Activated CD4-positive, alpha-beta T cell treated with anti-CD3 and anti-CD28 coated beads, Interleukin-2, amount 50 U/mL, for 4 hours (primary cell): ENCODE measurements at regions not wholly inside any gene's neighbourhood (a gene's known extent, or its start where the extent isn't known, plus 50 kb on each side); places are given as distances from the start of the nearest gene placed in this dataset.

ENCODE experiments used
- DNase-seq, 2 experiments: peaks; one replicate each; pipeline ENCODE4 v3.0.0-alpha.2; 2020

DNA sequence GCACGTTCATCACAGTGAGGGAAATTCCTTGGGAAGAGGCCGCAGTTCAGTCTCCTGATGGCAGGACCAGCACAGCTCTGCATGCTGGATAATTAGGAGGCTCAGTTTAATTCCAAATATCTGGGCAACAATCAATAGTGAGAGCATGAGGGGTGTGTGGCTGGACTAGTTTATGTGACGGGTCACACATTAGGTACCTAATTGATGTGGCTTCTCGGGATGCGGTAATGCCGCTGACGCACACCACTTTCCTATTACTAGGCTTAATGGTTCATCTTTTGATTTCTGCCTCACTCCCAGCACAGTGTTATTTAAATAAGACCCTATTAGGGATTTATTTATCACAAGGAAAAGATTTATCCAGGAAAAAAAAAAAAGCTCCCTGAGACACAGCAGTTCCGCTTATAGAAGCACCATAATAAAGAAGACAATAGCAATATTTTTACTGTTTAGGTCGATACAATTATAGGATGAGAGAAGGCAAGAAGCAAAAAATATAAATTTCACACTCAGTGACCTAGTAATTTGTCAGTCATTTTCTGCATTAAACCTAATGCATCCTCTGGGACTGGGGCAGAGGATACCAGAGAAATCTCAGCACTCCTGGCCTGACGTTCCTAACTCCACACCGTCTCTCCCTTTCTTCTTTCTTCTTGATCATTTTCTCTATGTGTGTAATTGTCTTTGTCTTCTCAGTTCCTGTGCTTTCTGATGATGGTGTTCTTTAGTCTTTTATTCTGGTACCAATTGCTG, 264.7 kb upstream of the SLC14A2 start:
- no peak for DNase-seq

DNA sequence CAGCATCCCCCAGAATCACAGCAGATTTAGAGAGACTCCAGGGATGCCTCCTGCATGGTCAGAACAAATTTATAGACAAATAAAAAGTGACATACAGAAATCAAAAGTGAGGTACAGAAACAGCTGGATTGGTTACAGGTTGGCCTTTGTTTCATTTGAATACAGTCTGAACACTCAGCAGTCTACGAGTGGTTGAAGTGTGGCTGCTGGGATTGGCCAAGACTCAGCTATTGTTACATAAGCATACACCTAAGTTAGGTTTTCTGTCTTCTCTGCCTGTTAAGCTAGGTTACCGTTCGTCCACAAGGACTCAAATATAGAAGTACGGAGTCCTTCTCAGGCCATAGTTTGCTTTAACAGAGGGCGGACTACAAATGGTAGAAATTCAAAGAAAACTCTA, 262.4 kb upstream of the SLC14A2 start:
- no peak for DNase-seq

- no peak for DNase-seq
These were observed 261.7 kb upstream of the SLC14A2 start for GRCh38 chr18:45353530-45353929.

DNA sequence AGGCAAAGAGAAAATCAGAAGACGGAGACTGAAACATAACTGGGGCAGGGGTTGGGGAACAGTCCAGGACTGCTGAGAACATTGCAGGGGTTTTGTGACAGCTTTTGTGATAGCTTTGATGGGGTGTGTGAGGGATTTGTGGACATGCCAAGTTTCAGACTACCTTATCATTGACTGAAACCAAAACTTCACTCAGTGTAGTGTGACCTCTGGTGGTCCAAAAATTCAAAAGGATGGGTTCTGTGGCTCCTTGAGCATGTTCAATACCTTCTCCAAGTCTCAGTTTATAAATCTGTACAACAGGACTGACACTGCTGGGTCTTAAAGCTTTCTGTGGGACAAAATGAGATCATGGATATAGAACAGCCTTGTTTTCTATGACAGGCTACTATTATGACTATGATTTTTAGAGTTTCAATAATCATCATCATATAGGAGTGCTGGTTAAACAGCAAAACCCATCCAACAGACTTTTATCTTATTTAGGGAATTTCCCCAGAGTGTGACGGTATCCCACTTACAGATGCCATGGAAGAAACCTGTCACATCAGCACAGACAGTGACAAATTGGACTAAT, 259.2 kb upstream of the SLC14A2 start:
- no peak for DNase-seq

DNA sequence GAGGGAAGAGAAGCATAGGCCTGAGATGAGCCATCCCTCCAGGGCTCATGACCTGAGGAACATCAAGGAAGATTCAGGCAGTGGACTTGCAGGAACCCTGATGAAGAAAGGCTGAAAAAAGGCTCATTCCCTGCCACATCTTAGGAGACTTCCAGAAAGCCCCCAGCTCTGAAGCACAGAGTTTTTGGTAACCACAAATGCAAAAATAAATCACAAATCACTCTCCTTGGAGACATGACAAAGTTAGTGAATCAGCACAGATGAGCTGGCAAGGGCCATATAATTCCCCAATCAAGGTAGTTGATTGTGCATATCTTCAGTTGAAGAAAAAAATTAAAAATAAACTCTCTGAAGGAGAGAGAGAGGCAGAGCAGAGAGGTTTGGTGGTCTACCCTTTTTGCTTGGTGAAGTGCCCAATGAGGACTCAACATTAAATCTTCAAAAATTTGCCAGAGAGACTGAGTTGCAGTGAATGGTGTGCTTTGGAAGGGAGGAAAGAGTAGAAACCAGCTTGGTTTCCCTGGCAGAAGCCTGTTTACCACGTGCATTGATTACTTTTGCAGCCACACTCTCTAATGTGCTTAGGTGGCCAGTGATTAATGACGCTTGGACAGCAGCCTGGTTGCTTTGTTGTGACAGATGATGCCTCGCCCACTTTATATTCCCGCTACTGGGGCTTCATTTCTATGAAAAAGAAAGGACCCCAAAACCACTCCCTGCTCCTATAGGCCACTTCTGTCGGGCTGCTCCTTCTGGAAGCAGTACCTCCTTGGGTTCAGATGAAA, 257.4 kb upstream of the SLC14A2 start:
- DNase-seq: no peak

GRCh38 chr18:45359275-45360009, 255.8 kb upstream of the SLC14A2 start:
- no peak for DNase-seq

GRCh38 chr18:45361125-45361851, 254.0 kb upstream of the SLC14A2 start:
- no peak for DNase-seq

GRCh38 chr18:45363196-45363595, 252.1 kb upstream of the SLC14A2 start:
- DNase-seq: no peak

DNA sequence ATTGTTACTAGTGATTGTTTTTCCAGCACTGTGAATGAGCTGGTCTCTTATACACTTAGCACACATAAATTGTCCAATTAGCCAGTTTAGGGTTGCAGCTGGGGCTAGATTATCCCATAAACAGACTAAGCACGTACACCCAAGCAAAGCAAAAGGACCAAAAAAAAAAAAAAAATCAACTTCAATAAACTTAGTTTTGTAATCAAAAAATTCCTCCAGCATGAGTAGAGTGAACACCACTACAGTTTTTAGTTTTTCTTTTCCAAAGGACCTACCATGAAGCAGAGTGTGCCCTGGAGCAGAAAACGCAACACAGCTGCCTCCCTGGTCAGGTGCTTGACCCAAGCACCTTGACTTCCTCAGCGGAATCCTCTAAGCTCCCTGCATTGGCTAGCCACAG, 249.4 kb upstream of the SLC14A2 start:
- no peak for DNase-seq

GRCh38 chr18:45370255-45371010, 244.8 kb upstream of the SLC14A2 start:
- DNase-seq: no peak

DNA sequence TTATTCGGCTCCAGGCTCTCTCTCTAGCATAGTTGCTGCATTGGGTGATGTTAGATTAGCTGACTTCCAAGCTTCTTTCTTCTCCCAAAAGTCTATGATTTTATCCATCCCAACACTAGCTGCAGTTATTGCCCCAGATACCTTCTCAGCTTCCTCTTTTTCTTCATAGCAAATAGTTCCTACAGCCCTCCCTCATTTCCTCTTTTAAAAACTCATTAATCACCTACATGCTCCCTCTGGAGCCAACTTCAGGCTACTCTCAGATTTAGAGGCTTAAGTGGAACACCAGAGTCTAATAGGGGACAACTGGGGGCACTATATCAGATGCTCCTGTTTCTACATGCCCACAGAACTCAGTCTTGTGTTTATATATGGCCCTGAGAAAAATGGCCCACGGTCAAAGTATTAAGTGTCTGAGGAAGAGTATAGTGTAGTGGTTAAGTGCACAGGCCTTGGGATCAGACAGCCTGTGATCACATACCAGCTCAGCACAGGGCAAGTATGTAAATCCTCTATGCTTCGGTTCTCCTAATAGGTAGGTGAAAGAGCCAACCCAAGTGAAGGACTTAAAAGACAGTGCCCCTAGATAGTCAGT, 241.9 kb upstream of the SLC14A2 start:
- DNase-seq: no peak

DNA sequence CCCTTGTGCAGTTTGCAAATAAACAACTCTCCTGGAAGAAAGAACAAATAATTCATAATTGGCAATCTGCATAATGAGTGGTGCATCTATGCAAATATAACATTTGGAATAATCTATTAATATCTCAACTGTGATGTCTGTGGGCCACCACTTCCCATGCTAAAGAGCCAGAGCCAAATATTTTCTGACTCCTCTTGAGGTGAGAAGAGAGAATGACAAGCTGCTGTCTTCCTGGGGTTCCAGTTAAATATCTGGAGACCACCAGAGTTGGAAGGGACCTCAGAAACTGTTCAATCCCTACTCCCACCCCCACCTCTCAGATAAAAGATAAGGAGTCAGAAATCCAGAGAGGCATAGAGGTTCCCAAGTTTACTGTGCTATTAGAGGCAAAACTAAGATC, 241.0 kb upstream of the SLC14A2 start:
- DNase-seq: no peak

DNA sequence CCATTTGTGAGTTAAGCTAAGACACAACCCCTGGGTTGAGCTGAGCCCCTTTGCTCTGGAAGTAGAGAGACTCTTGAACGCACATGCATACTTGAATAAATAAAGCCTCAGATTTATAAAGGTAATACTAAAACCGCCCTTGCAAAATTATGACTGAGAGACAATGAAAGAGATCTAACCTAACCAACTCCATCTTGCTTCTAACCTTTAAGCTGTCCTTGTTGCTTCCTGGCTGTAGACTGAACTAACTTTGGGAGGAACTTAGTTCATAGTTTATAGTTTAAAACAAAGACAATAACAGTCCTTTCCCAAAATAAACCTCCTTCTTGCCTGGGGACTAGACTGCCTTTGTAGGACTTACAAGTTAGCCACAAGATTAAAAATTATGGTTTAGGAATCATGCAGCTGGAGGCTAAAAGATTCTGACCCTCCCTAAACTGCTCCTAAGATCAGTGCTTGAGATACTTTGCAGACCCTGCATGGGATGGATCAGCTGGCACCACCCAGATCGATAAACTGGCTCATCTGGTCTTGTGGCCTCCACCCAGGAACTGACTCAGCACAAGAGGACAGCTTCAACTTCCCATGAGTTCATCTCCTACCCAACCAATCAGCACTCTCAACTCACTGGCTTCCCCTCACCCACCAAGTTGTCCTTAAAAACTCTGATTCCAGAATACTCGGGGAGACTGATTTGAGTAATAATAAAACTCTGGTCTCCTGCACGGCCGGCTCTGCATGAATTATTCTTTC, 240.2 kb upstream of the SLC14A2 start:
- DNase-seq: no peak

DNA sequence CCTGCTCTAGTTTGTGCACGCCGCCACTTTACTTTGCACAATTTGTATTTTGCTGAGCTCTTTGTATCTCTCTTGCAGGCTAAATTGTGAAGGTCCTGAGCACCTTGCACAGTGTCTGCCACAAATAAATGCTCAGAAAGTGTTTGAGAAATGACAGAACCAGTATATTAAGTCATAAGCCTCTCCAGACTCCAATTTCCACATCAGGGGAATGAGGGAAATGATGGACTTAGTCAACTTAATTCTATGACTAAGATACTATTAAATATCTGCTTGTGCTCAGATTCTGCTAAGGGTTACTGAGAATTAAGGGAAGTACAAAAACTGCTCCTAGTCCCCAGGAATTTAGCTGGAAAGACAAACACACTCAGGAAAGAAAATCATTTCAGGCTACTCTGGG, 239.1 kb upstream of the SLC14A2 start:
- no peak for DNase-seq

GRCh38 chr18:45378308-45378707, 237.0 kb upstream of the SLC14A2 start:
- no peak for DNase-seq

DNA sequence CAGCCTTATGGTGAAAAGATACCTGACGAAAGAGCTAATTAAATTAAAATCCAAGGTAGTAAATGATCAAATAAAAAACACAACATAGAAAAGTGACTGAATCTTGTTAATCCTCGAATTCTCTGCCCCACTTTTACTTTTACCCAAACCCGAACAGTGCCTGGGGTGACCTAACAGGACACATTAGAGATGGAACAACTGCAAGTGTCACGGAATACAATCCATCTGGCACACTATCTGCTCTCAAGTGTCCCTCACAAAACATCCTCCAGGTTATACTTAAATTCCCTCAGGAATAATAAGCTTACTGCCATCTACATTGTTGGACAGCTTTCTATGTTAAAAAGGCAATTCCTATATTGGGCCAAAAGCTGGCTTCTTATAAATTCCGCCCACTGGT, 236.3 kb upstream of the SLC14A2 start:
- DNase-seq: no peak

GRCh38 chr18:45379903-45380302, 235.4 kb upstream of the SLC14A2 start:
- no peak for DNase-seq

GRCh38 chr18:45381282-45381681, 234.0 kb upstream of the SLC14A2 start:
- no peak for DNase-seq

DNA sequence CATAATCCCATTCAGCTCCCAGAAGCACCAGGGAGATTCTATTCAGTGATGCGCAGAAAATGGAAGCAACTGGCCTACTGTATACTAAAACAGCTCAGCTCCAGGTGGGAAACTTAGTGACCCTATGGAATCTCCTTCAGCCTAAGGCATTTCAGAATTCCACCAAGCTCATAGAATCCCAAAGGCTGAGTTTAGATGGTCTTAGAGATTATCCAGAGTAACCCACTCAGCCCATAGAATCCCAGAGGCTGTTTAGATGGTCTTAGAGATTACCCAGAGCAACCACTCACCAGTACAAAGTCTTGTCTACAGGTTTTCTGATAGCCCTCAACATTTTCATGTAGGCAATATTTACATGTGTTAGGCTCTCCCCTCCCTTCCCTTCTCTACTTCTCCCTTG, 232.0 kb upstream of the SLC14A2 start:
- DNase-seq: no peak

DNA sequence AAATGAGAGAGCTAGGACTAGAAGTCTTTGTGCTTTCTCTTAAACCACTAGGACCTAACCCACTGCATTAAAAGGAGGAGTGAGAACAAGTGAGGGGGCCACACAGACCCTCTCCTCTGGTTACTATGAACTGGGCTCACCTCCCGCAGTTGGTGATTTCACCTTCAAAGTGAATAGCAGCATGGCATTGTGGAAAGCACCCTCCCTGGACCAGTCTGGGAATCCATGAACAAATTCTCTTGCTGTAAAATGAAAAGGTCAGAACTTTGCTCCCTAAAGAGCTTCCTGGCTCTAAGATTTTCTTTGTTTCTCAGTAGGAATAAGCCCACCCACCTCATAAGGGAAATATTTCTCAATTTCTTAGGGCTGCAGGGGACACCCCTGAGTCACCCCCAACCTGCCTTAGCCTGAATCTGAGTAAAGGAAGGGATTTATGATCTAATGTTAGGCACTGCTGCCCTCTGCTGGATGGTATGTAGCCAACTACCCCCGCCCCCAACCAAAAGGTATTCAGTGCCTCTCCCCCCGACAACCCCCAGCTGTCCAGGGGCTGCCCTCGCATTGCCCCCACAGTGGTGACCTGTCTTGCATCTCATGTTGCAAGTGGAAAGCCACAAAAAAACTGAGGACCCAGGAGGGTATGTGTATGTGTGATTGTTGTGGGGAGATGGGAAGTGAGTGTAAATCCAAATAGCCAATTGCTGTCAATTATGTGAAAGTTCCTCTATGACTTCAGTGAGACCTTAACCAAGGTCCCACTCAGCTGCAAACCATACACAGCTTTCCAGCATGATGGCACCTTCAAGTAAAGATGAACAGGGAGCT, 230.9 kb upstream of the SLC14A2 start:
- no peak for DNase-seq
